GM12878 (cell line): ENCODE measurements at regions not wholly inside any gene's neighbourhood (a gene's known extent, or its start where the extent isn't known, plus 50 kb on each side); places are given as distances from the start of the nearest gene placed in this dataset.

Source experiments
- ATF7 ChIP-seq: fragments of 450-650 bp; IDR thresholded peaks from 2 replicates; pipeline ENCODE4 v1.6.1; 2016; ENCODE audit warnings: low read depth, mild to moderate bottlenecking
- BACH1 ChIP-seq: fragments of 450-650 bp; IDR thresholded peaks from 2 replicates; pipeline ENCODE4 v1.6.1; 2017; ENCODE audit warnings: mild to moderate bottlenecking, borderline replicate concordance
- BCLAF1 ChIP-seq: fragments of 450-650 bp; IDR thresholded peaks from 2 replicates; pipeline ENCODE4 v1.6.1; 2017; ENCODE audit warnings: antibody characterized with exemption, mild to moderate bottlenecking, moderate library complexity
- CBX3 ChIP-seq: fragments of 200-600 bp; sonication (generic); IDR thresholded peaks from 2 replicates; pipeline ENCODE4 v1.6.1; 2016; ENCODE audit warnings: low read depth, borderline replicate concordance
- CBX5 ChIP-seq: sonication (generic); IDR thresholded peaks from 2 replicates; pipeline ENCODE4 v1.6.1; 2016; ENCODE audit warnings: low read depth, moderate library complexity, mild to moderate bottlenecking, inconsistent platforms
- CHD1 ChIP-seq: IDR thresholded peaks from 2 replicates; pipeline ENCODE4 v1.6.1; 2012; ENCODE audit warnings: low read depth, low read length, improper control_type of control experiment
- CREM ChIP-seq: IDR thresholded peaks from 2 replicates; pipeline ENCODE4 v1.6.1; 2014; ENCODE audit warnings: antibody characterized with exemption, low read depth
- ETV6 ChIP-seq, 2 experiments: fragments of 450-650 bp in 1 of 2; IDR thresholded peaks in 1 of 2; conservative IDR thresholded peaks in 1 of 2; 2 replicates each; pipeline ENCODE4 v1.6.1; 2014; ENCODE audit warnings: antibody characterized with exemption in 1 of 2, borderline replicate concordance in 1 of 2, low read depth in 1 of 2, mild to moderate bottlenecking in 1 of 2, moderate library complexity in 1 of 2
- FOXK2 ChIP-seq: fragments of 450-650 bp; IDR thresholded peaks from 2 replicates; pipeline ENCODE4 v1.6.1; 2017; ENCODE audit warnings: mild to moderate bottlenecking, moderate library complexity
- MEF2B ChIP-seq: fragments of 450-650 bp; IDR thresholded peaks from 2 replicates; pipeline ENCODE4 v1.6.1; 2018; ENCODE audit warnings: mild to moderate bottlenecking, moderate library complexity; ENCODE audit not compliant: partially characterized antibody, poor library complexity, severe bottlenecking
- MTA2 ChIP-seq: fragments of 450-650 bp; IDR thresholded peaks from 2 replicates; pipeline ENCODE4 v1.6.1; 2016; ENCODE audit warnings: low read depth, mild to moderate bottlenecking, moderate library complexity
- NFYB ChIP-seq: IDR thresholded peaks from 2 replicates; pipeline ENCODE4 v1.6.1; 2011; ENCODE audit warnings: low read depth, mild to moderate bottlenecking, low read length, improper control_type of control experiment, moderate library complexity; ENCODE audit not compliant: insufficient read depth
- PAX8 ChIP-seq: fragments of 450-650 bp; IDR thresholded peaks from 2 replicates; pipeline ENCODE4 v1.6.1; 2017; ENCODE audit warnings: mild to moderate bottlenecking, moderate library complexity
- RELA ChIP-seq: fragments of 450-650 bp; IDR thresholded peaks from 2 replicates; pipeline ENCODE4 v1.8.0; 2014; ENCODE audit warnings: borderline replicate concordance; ENCODE audit not compliant: partially characterized antibody
- RELB ChIP-seq: fragments of 450-650 bp; IDR thresholded peaks from 2 replicates; pipeline ENCODE4 v1.6.1; 2017; ENCODE audit warnings: low read depth, mild to moderate bottlenecking, moderate library complexity
- RUNX3 ChIP-seq: IDR thresholded peaks from 2 replicates; pipeline ENCODE4 v1.6.1; 2012; ENCODE audit warnings: low read length, inconsistent platforms
- SIN3A ChIP-seq: IDR thresholded peaks from 2 replicates; pipeline ENCODE4 v1.6.1; 2012; ENCODE audit warnings: low read depth, low read length, improper control_type of control experiment
- SIX5 ChIP-seq: IDR thresholded peaks from 2 replicates; pipeline ENCODE4 v1.6.1; 2011; ENCODE audit warnings: mild to moderate bottlenecking, low read depth, low read length, moderate library complexity; ENCODE audit not compliant: severe bottlenecking
- SMAD5 ChIP-seq: IDR thresholded peaks from 2 replicates; pipeline ENCODE4 v1.6.1; 2016; ENCODE audit warnings: antibody characterized with exemption, low read depth
- SMARCA5 ChIP-seq: fragments of 450-650 bp; IDR thresholded peaks from 2 replicates; pipeline ENCODE4 v1.6.1; 2017; ENCODE audit warnings: mild to moderate bottlenecking
- SREBF1 ChIP-seq: IDR thresholded peaks from 2 replicates; pipeline ENCODE4 v1.6.1; 2012; ENCODE audit warnings: mild to moderate bottlenecking, low read length
- STAT3 ChIP-seq: IDR thresholded peaks from 2 replicates; pipeline ENCODE4 v1.6.1; 2011; ENCODE audit warnings: low read depth, low read length, improper control_type of control experiment
- TCF12 ChIP-seq: IDR thresholded peaks from 2 replicates; pipeline ENCODE4 v1.6.1; 2011; ENCODE audit warnings: low read depth, mild to moderate bottlenecking, low read length
- YBX1 ChIP-seq: fragments of 450-650 bp; IDR thresholded peaks from 2 replicates; pipeline ENCODE4 v1.6.1; 2016; ENCODE audit warnings: antibody characterized with exemption
- ZNF207 ChIP-seq: fragments of 450-650 bp; IDR thresholded peaks from 2 replicates; pipeline ENCODE4 v1.6.1; 2014; ENCODE audit warnings: antibody characterized with exemption, mild to moderate bottlenecking, borderline replicate concordance
- ZNF274 ChIP-seq: IDR thresholded peaks from one replicate; pipeline ENCODE4 v1.8.0; 2011; ENCODE audit not compliant: insufficient read length, insufficient read depth
- ZNF384 ChIP-seq: IDR thresholded peaks from 2 replicates; pipeline ENCODE4 v1.6.1; 2012; ENCODE audit warnings: low read depth, mild to moderate bottlenecking, low read length, improper control_type of control experiment, borderline replicate concordance
- TF ChIP-seq, protein P1 (sequence below): IDR thresholded peaks from 2 replicates; pipeline ENCODE4 v1.6.1; 2011; ENCODE audit warnings: low read depth, low read length, improper control_type of control experiment, borderline replicate concordance
- TF ChIP-seq, protein P2 (sequence below): fragments of 450-650 bp; IDR thresholded peaks from 2 replicates; pipeline ENCODE4 v1.6.1; 2014; ENCODE audit warnings: mild to moderate bottlenecking

GRCh38 chr1:116257341-116257767 lies 115.7 kb upstream of the ATP1A1 start (continued):
- no peak for TF ChIP-seq MEF2B
- TF ChIP-seq TCF12 = 0 out of 2 replicates have a peak, but pooled peaks have one; percentile 47
- TF ChIP-seq, protein P1, sequence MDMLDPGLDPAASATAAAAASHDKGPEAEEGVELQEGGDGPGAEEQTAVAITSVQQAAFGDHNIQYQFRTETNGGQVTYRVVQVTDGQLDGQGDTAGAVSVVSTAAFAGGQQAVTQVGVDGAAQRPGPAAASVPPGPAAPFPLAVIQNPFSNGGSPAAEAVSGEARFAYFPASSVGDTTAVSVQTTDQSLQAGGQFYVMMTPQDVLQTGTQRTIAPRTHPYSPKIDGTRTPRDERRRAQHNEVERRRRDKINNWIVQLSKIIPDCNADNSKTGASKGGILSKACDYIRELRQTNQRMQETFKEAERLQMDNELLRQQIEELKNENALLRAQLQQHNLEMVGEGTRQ = no peak
- no peak for TF ChIP-seq RELA
- no peak for TF ChIP-seq BCLAF1
- no peak for TF ChIP-seq ATF7
- no peak for TF ChIP-seq STAT3
- no peak for TF ChIP-seq SMAD5
- TF ChIP-seq YBX1 = no peak
- no peak for TF ChIP-seq SIN3A
- TF ChIP-seq ZNF274 = no peak
- no peak for TF ChIP-seq ZNF384
- TF ChIP-seq FOXK2 = no peak
- no peak for TF ChIP-seq CBX3
- TF ChIP-seq CREM = no peak
- 0 out of 2 replicates have a peak, but pooled peaks have one; percentile 37 for TF ChIP-seq RELB
- TF ChIP-seq SIX5 = no peak
- no peak for TF ChIP-seq SREBF1
- TF ChIP-seq NFYB = no peak
- no peak for TF ChIP-seq CHD1
- no peak for TF ChIP-seq SMARCA5
- TF ChIP-seq ETV6 (conservative IDR thresholded peaks at IDR 0.05 in 1 of 2, IDR thresholded peaks at IDR 0.05 in 1 of 2; ENCODE audit: borderline replicate concordance in 1 of 2, low read depth in 1 of 2) = no peak
- no peak for TF ChIP-seq PAX8
- no peak for TF ChIP-seq CBX5
- no peak for TF ChIP-seq BACH1
- no peak for TF ChIP-seq ZNF207
- TF ChIP-seq, protein P2, sequence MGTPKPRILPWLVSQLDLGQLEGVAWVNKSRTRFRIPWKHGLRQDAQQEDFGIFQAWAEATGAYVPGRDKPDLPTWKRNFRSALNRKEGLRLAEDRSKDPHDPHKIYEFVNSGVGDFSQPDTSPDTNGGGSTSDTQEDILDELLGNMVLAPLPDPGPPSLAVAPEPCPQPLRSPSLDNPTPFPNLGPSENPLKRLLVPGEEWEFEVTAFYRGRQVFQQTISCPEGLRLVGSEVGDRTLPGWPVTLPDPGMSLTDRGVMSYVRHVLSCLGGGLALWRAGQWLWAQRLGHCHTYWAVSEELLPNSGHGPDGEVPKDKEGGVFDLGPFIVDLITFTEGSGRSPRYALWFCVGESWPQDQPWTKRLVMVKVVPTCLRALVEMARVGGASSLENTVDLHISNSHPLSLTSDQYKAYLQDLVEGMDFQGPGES = no peak
- TF ChIP-seq MTA2 = no peak
- peak; percentile 83 for TF ChIP-seq RUNX3
